ENCODE measurements at regions not wholly inside any gene's neighbourhood (a gene's known extent, or its start where the extent isn't known, plus 50 kb on each side); places are given as distances from the start of the nearest gene placed in this dataset.

DNA sequence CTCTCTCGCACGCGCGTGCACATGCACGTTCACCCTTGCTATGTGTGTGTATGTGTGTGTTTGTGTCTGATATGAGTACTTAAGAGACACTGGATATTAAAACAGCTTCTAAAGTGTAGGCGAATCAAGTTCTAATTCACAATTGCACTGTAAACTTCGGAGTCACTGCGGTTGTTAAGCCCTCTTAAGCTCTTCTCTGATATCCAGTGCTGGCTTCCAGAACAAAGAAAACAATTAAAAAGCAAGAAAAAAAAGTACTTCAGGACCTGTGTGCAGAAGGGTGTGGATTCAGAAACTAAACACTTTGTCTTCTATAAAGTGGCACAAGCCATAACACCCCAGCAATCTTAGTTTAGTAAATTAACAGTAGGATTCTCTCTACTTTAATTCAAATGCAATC is 300.2 kb downstream of the PCDH7 start:
- no peak overlapping the region for H3K23ac ChIP-seq (ENCODE audit: low read length in 2 of 2)
- no peak overlapping the region for H2BK120ac ChIP-seq (ENCODE audit: low read depth, low read length)
- no peaks in the 10 kb centered on the region for H3K79me1 ChIP-seq (replicated peaks; ENCODE audit: low read length, poor library complexity, severe bottlenecking)
- H2AFZ ChIP-seq (ENCODE audit: low read depth, low read length): no peak overlapping the region
- no peak for DNase-seq
- H3K36me3 ChIP-seq (ENCODE audit: control insufficient read depth in 1 of 2, insufficient read depth in 2 of 2, low read depth in 1 of 2, low read length in 2 of 2): no peaks in the 10 kb centered on the region
- no peak overlapping the region for H3K9ac ChIP-seq (ENCODE audit: low read length)
- WGBS: 100% methylated on average over 1 of the region's 8 CpGs
- no peak overlapping the region for H2BK5ac ChIP-seq (ENCODE audit: low read depth, low read length, poor library complexity, severe bottlenecking)
- peak overlapping the region in 1 of 2 experiments; percentile 5 for H3K18ac ChIP-seq (ENCODE audit: low read depth in 1 of 2, low read length in 2 of 2)
- no peak overlapping the region for H3K14ac ChIP-seq (ENCODE audit: low read length in 2 of 2)
- no peaks in the 10 kb centered on the region for H3K9me3 ChIP-seq (ENCODE audit: control insufficient read depth, low read length)
- H3K4me2 ChIP-seq (ENCODE audit: low read length, poor library complexity, severe bottlenecking): no peak overlapping the region
- no peak overlapping the region for H2BK12ac ChIP-seq (ENCODE audit: low read length in 2 of 2)
- H3K4me1 ChIP-seq (ENCODE audit: control insufficient read depth, insufficient read depth, low read depth, low read length): peaks cover 2% of the 10 kb centered on the region
- no peak overlapping the region for H4K8ac ChIP-seq (ENCODE audit: low read length)
- H3K4ac ChIP-seq (ENCODE audit: low read depth in 1 of 2, low read length in 2 of 2): no peak overlapping the region
- no peak overlapping the region for H3K4me3 ChIP-seq (ENCODE audit: insufficient read depth in 1 of 2, low read depth in 1 of 2, low read length in 2 of 2)
- H3K27me3 ChIP-seq (ENCODE audit: control insufficient read depth in 1 of 2, insufficient read depth in 1 of 2, low read length in 2 of 2): no peaks in the 10 kb centered on the region
- no peak overlapping the region for H2BK15ac ChIP-seq (ENCODE audit: low read depth, poor library complexity, severe bottlenecking)
- no peak overlapping the region for H3K27ac ChIP-seq (ENCODE audit: low read length, poor library complexity, severe bottlenecking)
- no peak overlapping the region for H4K91ac ChIP-seq (ENCODE audit: low read length)
- no peak overlapping the region for H2AK5ac ChIP-seq (ENCODE audit: low read length, severe bottlenecking)

DNA sequence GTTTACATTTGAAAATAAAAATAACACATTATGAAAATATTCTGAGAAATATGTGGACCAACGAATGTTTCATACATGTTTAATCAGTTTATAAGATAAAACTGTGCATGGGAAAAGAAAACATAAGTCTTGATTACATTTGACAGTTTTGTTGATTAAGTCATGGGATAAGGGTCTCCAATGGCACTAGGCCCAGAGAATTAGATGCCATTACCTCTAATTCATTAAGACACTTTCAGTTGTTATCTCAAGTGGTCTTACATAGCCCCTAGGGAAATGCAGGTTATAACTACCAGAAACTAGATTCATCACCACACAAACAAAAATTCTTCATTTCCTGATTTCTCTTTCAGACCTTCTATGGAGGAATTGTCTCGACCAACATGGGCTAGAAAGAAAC is 300.8 kb downstream of the PCDH7 start:
- 83% methylated on average over 1 of the region's 2 CpGs for WGBS
- no peak overlapping the region for H3K4me3 ChIP-seq (ENCODE audit: insufficient read depth in 1 of 2, low read depth in 1 of 2, low read length in 2 of 2)
- no peak overlapping the region for H3K18ac ChIP-seq (ENCODE audit: low read depth in 1 of 2, low read length in 2 of 2)
- H3K27me3 ChIP-seq (ENCODE audit: control insufficient read depth in 1 of 2, insufficient read depth in 1 of 2, low read length in 2 of 2): no peaks in the 10 kb centered on the region
- no peak overlapping the region for H3K4ac ChIP-seq (ENCODE audit: low read depth in 1 of 2, low read length in 2 of 2)
- H3K9ac ChIP-seq (ENCODE audit: low read length): no peak overlapping the region
- no peak overlapping the region for H2BK120ac ChIP-seq (ENCODE audit: low read depth, low read length)
- no peak overlapping the region for H3K4me2 ChIP-seq (ENCODE audit: low read length, poor library complexity, severe bottlenecking)
- no peak overlapping the region for H2BK5ac ChIP-seq (ENCODE audit: low read depth, low read length, poor library complexity, severe bottlenecking)
- no peak overlapping the region for H4K91ac ChIP-seq (ENCODE audit: low read length)
- no peak overlapping the region for H2BK12ac ChIP-seq (ENCODE audit: low read length in 2 of 2)
- no peak overlapping the region for H3K23ac ChIP-seq (ENCODE audit: low read length in 2 of 2)
- no peaks in the 10 kb centered on the region for H3K9me3 ChIP-seq (ENCODE audit: control insufficient read depth, low read length)
- no peaks in the 10 kb centered on the region for H3K79me1 ChIP-seq (replicated peaks; ENCODE audit: low read length, poor library complexity, severe bottlenecking)
- no peak overlapping the region for H2AFZ ChIP-seq (ENCODE audit: low read depth, low read length)
- no peak overlapping the region for H3K14ac ChIP-seq (ENCODE audit: low read length in 2 of 2)
- no peak overlapping the region for H2BK15ac ChIP-seq (ENCODE audit: low read depth, poor library complexity, severe bottlenecking)
- no peak overlapping the region for H4K8ac ChIP-seq (ENCODE audit: low read length)
- H3K27ac ChIP-seq (ENCODE audit: low read length, poor library complexity, severe bottlenecking): no peak overlapping the region
- H2AK5ac ChIP-seq (ENCODE audit: low read length, severe bottlenecking): no peak overlapping the region
- H3K4me1 ChIP-seq (ENCODE audit: control insufficient read depth, insufficient read depth, low read depth, low read length): peaks cover 2% of the 10 kb centered on the region
- H3K36me3 ChIP-seq (ENCODE audit: control insufficient read depth in 1 of 2, insufficient read depth in 2 of 2, low read depth in 1 of 2, low read length in 2 of 2): no peaks in the 10 kb centered on the region
- DNase-seq: no peak

DNA sequence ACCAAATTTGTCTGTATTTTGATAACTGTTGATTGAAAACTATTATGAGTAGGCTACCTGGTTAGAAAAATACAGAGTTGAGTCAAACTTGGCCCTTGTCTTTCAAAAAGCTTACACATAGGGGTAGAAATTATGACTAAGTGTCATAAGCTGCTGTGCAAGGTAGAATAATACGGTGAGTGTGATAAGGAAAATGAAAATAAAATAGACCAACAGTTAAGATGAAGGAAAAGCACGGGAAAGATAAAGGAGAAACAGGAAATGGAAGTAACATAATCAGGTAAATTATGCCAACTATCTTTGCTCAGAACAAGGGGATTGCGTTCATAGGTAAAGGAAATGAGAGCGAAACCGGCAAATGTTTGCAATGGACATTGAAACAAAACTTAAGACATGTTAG is 302.5 kb downstream of the PCDH7 start:
- Histone ChIP-seq H2BK5ac (ENCODE audit: low read depth, low read length, poor library complexity, severe bottlenecking) (no peak overlapping the region), H2BK120ac (ENCODE audit: low read depth, low read length) (no peak overlapping the region), H2AFZ (ENCODE audit: low read depth, low read length) (no peak overlapping the region), H3K27ac (ENCODE audit: low read length, poor library complexity, severe bottlenecking) (no peak overlapping the region), H3K23ac (ENCODE audit: low read length in 2 of 2) (no peak overlapping the region), H4K8ac (ENCODE audit: low read length) (no peak overlapping the region), H2AK5ac (ENCODE audit: low read length, severe bottlenecking) (no peak overlapping the region), H3K14ac (ENCODE audit: low read length in 2 of 2) (no peak overlapping the region), H3K27me3 (ENCODE audit: control insufficient read depth in 1 of 2, insufficient read depth in 1 of 2, low read length in 2 of 2) (no peaks in the 10 kb centered on the region), H3K9me3 (ENCODE audit: control insufficient read depth, low read length) (no peaks in the 10 kb centered on the region), H2BK15ac (ENCODE audit: low read depth, poor library complexity, severe bottlenecking) (no peak overlapping the region), H2BK12ac (ENCODE audit: low read length in 2 of 2) (no peak overlapping the region), H3K36me3 (ENCODE audit: control insufficient read depth in 1 of 2, insufficient read depth in 2 of 2, low read depth in 1 of 2, low read length in 2 of 2) (no peaks in the 10 kb centered on the region), H3K9ac (ENCODE audit: low read length) (no peak overlapping the region), H3K4me2 (ENCODE audit: low read length, poor library complexity, severe bottlenecking) (no peak overlapping the region), H3K79me1 (replicated peaks; ENCODE audit: low read length, poor library complexity, severe bottlenecking) (no peaks in the 10 kb centered on the region), H4K91ac (ENCODE audit: low read length) (no peak overlapping the region), H3K4ac (ENCODE audit: low read depth in 1 of 2, low read length in 2 of 2) (no peak overlapping the region), H3K4me1 (ENCODE audit: control insufficient read depth, insufficient read depth, low read depth, low read length) (no peaks in the 10 kb centered on the region), H3K4me3 (ENCODE audit: insufficient read depth in 1 of 2, low read depth in 1 of 2, low read length in 2 of 2) (no peak overlapping the region), H3K18ac (ENCODE audit: low read depth in 1 of 2, low read length in 2 of 2) (no peak overlapping the region)
- WGBS: 98% methylated on average over 5 of the region's 5 CpGs
- no peak for DNase-seq

DNA sequence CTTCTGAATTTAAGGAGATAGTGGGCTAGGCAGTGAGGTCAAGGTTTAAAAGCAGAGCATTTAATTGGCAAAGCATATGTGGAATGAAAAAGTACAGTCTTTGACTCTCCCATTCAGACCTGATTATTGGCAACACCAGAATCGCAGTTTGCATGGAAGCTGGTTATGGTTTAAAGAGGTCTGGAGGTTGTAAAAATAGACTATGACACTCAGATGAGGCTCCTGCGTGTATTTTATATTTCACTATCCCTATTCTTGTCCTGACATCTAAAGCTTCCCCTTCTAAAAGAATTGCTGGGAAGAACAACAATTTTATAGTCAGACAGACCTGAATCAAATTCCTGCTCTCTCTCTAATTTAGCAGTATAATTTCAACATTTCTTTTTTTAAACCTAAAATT is 302.9 kb downstream of the PCDH7 start:
- no peak overlapping the region for H3K9ac ChIP-seq (ENCODE audit: low read length)
- H2AFZ ChIP-seq (ENCODE audit: low read depth, low read length): no peak overlapping the region
- no peak overlapping the region for H2BK5ac ChIP-seq (ENCODE audit: low read depth, low read length, poor library complexity, severe bottlenecking)
- H2BK120ac ChIP-seq (ENCODE audit: low read depth, low read length): no peak overlapping the region
- no peak for DNase-seq
- no peaks in the 10 kb centered on the region for H3K27me3 ChIP-seq (ENCODE audit: control insufficient read depth in 1 of 2, insufficient read depth in 1 of 2, low read length in 2 of 2)
- H3K23ac ChIP-seq (ENCODE audit: low read length in 2 of 2): no peak overlapping the region
- 76% methylated on average over 1 of the region's 2 CpGs for WGBS
- H2BK12ac ChIP-seq (ENCODE audit: low read length in 2 of 2): no peak overlapping the region
- no peak overlapping the region for H3K18ac ChIP-seq (ENCODE audit: low read depth in 1 of 2, low read length in 2 of 2)
- H3K4me2 ChIP-seq (ENCODE audit: low read length, poor library complexity, severe bottlenecking): no peak overlapping the region
- H3K36me3 ChIP-seq (ENCODE audit: control insufficient read depth in 1 of 2, insufficient read depth in 2 of 2, low read depth in 1 of 2, low read length in 2 of 2): no peaks in the 10 kb centered on the region
- no peaks in the 10 kb centered on the region for H3K4me1 ChIP-seq (ENCODE audit: control insufficient read depth, insufficient read depth, low read depth, low read length)
- no peak overlapping the region for H3K4me3 ChIP-seq (ENCODE audit: insufficient read depth in 1 of 2, low read depth in 1 of 2, low read length in 2 of 2)
- no peaks in the 10 kb centered on the region for H3K9me3 ChIP-seq (ENCODE audit: control insufficient read depth, low read length)
- no peaks in the 10 kb centered on the region for H3K79me1 ChIP-seq (replicated peaks; ENCODE audit: low read length, poor library complexity, severe bottlenecking)
- H2BK15ac ChIP-seq (ENCODE audit: low read depth, poor library complexity, severe bottlenecking): no peak overlapping the region
- no peak overlapping the region for H4K8ac ChIP-seq (ENCODE audit: low read length)
- H2AK5ac ChIP-seq (ENCODE audit: low read length, severe bottlenecking): no peak overlapping the region
- no peak overlapping the region for H3K4ac ChIP-seq (ENCODE audit: low read depth in 1 of 2, low read length in 2 of 2)
- no peak overlapping the region for H4K91ac ChIP-seq (ENCODE audit: low read length)
- H3K27ac ChIP-seq (ENCODE audit: low read length, poor library complexity, severe bottlenecking): no peak overlapping the region
- no peak overlapping the region for H3K14ac ChIP-seq (ENCODE audit: low read length in 2 of 2)
